ENCODE measurements at regions not wholly inside any gene's neighbourhood (a gene's known extent, or its start where the extent isn't known, plus 50 kb on each side); places are given as distances from the start of the nearest gene placed in this dataset.

DNA sequence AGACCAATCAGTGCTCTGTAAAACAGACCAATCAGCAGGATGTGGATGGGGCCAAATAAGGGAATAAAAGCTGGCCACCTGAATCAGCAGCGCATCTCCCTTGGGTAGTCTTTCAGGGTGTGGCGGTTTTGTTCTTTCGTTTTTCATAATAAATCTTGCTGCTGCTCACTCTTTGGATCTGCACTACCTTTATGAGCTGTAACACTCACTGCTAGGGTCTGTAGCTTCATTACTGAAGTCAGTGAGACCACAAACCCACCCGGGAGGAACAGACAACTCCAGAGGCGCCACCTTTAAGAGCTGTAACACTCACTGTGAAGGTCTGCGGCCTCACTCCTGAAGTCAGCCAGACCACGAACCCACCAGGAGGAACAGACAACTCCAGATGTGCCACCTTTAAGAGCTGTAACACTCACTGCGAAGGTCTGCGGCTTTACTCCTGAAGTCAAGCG, 175.5 kb upstream of the PDGFD start:
- Histone ChIP-seq H3K27me3 (no peaks in the 10 kb centered on the region), H3K27ac (no peak overlapping the region), H3K4me3 (no peak overlapping the region), H3K9me3 (no peaks in the 10 kb centered on the region), H3K4me1 (no peaks in the 10 kb centered on the region), H3K36me3 (no peaks in the 10 kb centered on the region)
- no peak for DNase-seq (ENCODE audit: low spot score)
- no peak for TF ChIP-seq CTCF (IDR thresholded peaks at IDR 0.05)

DNA sequence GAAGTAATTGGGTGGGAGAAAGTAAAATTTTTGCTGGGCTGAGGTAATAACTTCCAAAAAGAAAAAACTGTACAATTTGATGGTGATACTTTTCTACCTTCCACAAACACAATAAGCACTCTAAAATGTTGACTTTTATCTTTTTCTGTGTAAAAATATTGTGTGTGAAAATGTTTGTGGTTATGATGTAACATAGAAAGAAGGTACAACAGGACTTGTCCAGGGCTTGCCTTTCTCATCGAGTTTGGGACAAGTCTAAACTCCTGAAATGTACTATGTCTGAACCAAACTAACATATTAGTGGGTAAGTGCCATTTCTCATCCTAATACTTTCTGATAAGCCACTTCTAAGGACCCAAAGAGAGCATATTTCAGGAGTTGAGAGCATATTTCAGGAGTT, 174.2 kb upstream of the PDGFD start:
- no peaks in the 10 kb centered on the region for H3K36me3 ChIP-seq
- no peak overlapping the region for H3K4me3 ChIP-seq
- no peak for TF ChIP-seq CTCF (IDR thresholded peaks at IDR 0.05)
- no peak for DNase-seq (ENCODE audit: low spot score)
- H3K4me1 ChIP-seq: no peaks in the 10 kb centered on the region
- H3K9me3 ChIP-seq: no peaks in the 10 kb centered on the region
- H3K27ac ChIP-seq: no peak overlapping the region
- H3K27me3 ChIP-seq: no peaks in the 10 kb centered on the region

DNA sequence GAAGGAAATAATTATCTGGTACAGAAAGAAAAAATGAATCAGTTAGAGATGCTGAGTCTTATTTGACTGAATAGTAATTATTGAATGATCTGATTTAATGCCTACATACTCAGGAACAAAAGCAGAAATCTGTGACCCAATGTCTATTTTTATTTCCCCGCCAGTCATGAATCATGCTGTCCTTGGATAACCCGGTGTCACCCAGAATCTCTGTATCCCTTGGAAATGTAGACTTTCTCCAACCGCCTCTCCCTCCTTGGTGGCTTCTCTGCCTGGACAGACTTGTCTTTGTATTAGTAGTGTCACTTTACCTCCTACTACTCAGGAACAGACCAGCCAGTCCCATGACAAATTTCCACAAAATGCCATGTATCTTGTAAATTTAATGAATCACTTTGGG, 173.3 kb upstream of the PDGFD start:
- no peak overlapping the region for H3K4me3 ChIP-seq
- no peaks in the 10 kb centered on the region for H3K4me1 ChIP-seq
- no peak for DNase-seq (ENCODE audit: low spot score)
- H3K27ac ChIP-seq: no peak overlapping the region
- H3K36me3 ChIP-seq: no peaks in the 10 kb centered on the region
- no peaks in the 10 kb centered on the region for H3K9me3 ChIP-seq
- TF ChIP-seq CTCF (IDR thresholded peaks at IDR 0.05): no peak
- no peaks in the 10 kb centered on the region for H3K27me3 ChIP-seq

DNA sequence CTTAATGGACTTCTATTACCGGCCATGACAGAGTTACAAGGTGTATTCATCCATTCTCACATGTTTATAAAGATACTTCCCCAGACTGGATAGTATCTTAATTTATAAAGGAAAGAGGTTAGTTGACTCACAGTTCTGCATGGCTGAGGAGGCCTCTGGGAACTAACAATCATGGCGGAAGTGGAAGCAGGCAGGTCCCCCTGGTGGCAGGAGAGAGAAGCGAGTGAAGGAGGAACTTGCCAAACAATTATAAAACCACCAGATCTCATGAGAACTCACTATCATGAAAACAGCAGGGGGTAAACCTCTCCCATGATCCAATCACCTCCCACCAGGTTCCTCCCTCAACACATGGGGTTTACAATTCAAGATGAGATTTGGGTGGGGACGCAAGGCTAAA, 170.0 kb upstream of the PDGFD start:
- H3K27me3 ChIP-seq: no peaks in the 10 kb centered on the region
- no peaks in the 10 kb centered on the region for H3K36me3 ChIP-seq
- H3K9me3 ChIP-seq: no peaks in the 10 kb centered on the region
- no peaks in the 10 kb centered on the region for H3K4me1 ChIP-seq
- TF ChIP-seq CTCF (IDR thresholded peaks at IDR 0.05): peak in 1 of 2 donors; percentile 15
- DNase-seq (ENCODE audit: low spot score): no peak
- H3K27ac ChIP-seq: no peak overlapping the region
- H3K4me3 ChIP-seq: no peak overlapping the region

GRCh38 chr11:104332110-104332509, 168.2 kb upstream of the PDGFD start:
- Histone ChIP-seq H3K36me3 (no peaks in the 10 kb centered on the region), H3K4me1 (no peaks in the 10 kb centered on the region), H3K9me3 (no peaks in the 10 kb centered on the region), H3K27me3 (no peaks in the 10 kb centered on the region), H3K27ac (no peak overlapping the region), H3K4me3 (no peak overlapping the region)
- no peak for TF ChIP-seq CTCF (IDR thresholded peaks at IDR 0.05)
- no peak for DNase-seq (ENCODE audit: low spot score)

- Histone ChIP-seq H3K27me3 (no peaks in the 10 kb centered on the region), H3K4me1 (no peaks in the 10 kb centered on the region), H3K36me3 (no peaks in the 10 kb centered on the region), H3K4me3 (no peak overlapping the region), H3K27ac (no peak overlapping the region), H3K9me3 (no peaks in the 10 kb centered on the region)
- no peak for TF ChIP-seq CTCF (IDR thresholded peaks at IDR 0.05)
- DNase-seq (ENCODE audit: low spot score): no peak
Observed at GRCh38 chr11:104329078-104329665, 165.2 kb upstream of the PDGFD start.
